Embryonic facial prominence (tissue), 1 donor: ENCODE measurements at regions not wholly inside any gene's neighbourhood (a gene's known extent, or its start where the extent isn't known, plus 50 kb on each side); places are given as distances from the start of the nearest gene placed in this dataset.
"Not testable (repeated sequence)": the region's sequence is repeated elsewhere in the genome, so short reads cannot be mapped to it uniquely, and the experiment has no call there.

Source experiments
- DNase-seq: peaks from one replicate; pipeline ENCODE4 v3.0.0-alpha.2; 2016; ENCODE audit errors: extremely low spot score

DNA sequence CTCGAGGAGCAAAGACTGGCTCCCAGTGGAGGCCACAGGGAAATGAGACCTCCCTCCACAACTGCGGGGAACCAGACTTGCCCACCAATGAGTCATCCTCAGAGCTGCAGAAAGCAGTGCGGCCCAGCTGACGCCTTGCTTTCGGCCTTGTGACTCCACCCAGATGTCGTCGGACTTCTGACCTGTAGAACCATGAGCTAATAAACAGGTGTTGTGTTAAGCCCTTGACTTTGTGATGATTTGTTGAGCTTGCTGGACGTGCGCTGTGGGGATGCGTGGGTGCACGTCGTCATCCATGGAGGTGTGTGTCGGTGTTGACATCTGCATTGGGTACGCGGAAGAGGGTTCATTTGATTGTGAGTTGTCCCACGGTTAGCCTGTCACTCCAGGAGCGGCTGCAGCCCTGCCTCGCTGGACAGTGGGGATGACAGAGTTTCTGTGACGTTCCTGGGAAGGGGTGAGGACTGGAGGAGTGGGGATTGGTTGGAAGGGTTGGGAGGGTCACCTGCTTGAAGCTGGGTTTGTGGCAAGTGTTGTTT is 154.1 kb downstream of the SH3BP4 start:
- DNase-seq, result no peak

DNA sequence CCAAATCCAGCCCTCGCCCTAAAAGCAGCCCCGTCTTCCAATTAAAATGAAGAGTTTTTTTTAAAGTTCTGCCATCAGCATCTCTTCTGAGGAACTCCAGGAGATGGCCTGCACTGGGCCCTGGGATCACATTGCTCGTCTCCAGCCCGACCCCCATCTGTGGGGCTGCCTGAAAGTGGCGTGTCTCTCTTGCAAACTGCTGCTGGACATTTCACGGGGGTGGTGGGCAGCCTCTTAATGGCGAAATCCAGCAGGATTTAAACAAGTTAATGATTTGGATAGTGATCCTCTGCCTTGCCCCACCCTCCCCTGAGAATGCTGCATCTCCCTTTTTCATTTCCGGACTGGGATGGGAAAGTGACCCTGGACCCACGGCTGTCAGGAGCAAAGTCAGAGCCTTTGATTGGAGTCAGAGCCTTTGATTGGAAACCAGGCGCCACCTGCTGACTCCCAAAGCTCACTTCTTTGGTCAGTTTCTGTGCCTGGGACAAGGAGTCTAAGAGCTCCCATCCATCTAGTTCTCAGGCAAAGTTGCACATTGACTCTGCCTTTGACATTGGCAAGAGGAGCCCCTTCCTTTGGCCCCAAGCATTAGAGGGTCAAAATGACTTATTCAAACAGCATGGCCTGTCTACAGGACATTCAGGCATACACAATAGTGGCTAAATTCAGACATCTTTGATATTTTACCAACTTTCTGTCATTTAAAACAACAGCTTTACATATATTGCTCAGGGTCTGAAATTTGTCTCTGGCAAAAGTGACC is 155.2 kb downstream of the SH3BP4 start:
- peak; percentile 32 for DNase-seq

DNA sequence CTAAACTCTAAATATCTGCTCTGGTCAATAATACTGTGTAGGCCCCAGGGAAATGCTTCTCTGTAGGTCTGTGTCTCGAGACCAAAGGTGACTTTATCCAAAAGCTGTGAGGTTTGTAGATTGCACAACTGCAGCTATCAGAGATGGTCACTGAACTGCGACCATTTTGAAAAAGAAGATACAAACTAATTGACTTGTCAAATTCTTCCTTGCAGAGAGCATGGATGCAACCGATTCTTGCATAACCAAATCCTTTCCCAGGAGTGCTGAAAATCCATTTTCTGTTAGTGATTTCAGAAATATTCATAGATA is 155.8 kb downstream of the SH3BP4 start:
- no peak for DNase-seq

DNA sequence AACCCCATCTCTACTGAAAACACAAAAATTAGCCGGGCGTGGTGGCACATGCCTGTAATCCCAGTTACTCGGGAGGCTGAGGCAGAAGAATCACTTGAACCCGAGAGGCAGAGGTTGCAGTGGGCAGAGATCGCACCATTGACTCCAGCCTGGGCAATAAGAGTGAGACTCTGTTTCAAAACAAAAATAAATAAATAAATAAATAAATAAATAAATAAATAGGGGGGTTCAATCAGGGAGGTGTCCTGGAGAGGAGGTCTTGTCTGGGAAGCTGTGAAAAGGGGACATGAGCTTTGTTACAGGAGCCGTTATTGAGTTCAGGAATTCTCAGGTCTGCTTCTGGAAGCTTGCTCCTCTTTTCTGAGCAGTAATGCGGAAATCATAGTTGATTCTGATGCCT is 157.7 kb downstream of the SH3BP4 start:
- DNase-seq, result not testable (repeated sequence)

DNA sequence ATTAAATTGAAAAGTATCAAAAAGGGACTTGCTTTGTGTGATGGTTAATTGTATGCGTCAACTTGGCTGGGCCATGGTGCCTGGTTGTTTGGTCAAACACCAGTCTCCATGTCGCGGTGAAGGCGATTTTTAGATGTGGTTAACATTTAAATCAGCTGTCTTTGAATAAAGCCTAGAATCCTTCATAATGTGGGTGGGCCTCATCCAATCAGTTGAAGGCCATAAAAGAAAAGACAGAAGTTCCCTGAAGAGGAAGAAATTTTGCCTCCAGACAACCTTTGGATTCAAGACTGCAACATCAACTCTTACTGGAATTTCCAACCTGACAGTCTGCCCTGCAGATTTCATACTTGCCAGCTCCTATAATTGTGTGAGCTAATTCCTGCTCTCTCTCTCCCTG is 160.5 kb downstream of the SH3BP4 start:
- DNase-seq, result no peak

DNA sequence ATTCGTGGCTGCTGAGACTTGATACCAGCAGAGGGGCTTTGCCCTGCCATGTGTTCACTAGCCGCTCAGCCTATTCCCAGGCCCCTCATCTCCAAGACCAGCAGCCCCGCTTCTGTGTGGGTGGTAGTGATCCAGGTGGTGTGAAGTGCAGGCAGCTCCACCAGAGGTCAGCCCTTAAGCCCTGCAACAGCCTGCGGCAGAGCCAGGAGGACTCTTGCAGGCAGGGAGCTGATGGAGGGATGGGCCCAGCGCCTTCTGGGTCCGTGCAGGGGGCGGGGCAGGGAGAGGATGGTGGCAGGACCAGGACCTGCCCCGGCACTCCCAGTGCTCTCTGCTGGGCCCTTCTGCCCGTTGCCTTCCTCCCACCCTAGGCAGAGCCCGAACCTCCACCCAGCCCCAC is 162.0 kb downstream of the SH3BP4 start:
- DNase-seq, result no peak

DNA sequence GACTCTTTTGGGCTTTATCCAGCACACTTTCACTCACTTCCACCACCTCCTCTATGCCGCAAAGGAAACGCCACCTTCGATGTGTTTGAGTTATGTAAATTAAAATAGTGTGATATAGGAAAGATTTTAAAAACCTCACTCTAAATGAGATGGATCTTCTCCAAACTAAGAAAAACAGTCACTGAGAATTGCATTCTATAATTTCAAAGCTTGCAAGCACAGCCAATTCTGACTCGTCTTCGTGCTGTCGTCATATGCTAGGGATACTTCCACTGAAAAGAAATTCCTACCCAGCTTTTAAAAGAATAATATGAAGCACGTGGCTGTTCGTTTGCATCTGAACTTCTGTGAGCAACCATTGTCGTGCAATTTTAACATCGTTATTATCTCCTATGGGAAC is 162.5 kb downstream of the SH3BP4 start:
- no peak for DNase-seq

DNA sequence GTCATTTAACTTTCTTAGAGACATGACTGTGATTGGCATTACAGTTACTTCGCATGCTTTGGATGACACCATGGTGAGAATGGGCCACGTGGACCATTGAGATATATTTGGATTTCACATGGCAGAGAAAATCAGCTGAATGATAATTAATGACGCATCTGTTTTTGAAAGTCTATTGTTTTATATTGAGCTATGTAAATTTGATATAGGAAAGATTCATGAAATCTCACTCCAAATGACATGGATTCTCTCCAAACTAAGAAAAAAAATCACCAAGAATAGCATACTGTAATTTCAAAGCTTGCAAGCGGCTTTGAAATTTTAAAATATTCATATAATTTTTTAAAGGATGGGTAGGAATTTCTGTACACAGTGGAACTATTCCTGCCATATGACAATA is 163.7 kb downstream of the SH3BP4 start:
- DNase-seq, result no peak

DNA sequence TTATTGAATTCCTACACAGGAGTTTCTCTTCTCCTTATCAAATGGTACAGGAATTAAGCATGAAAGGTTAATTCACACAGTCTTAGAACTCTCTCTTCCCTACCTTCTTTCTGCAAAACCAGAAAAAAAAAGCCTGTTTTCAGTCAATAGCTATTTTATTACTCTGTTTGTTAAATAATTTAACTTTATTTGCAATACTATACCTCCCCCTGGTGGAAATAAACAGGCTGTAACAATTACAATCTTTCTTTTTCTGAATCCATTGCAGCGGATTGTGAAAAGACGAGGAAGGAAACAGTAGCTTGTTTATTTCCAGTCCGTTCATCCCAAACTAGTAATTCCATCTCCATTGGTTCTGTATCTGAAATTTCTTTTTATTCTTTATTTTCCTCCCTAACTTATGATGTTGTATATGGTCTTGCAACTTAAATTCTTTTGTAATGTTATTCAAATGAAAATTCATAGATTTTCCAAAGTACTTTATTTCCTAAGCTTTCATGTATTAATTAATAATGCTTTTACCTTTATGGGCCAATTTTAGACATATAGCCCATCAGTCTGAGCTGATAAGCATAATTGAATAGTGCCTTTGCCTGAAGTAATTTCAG is 165.2 kb downstream of the SH3BP4 start:
- DNase-seq, result peak; percentile 72

DNA sequence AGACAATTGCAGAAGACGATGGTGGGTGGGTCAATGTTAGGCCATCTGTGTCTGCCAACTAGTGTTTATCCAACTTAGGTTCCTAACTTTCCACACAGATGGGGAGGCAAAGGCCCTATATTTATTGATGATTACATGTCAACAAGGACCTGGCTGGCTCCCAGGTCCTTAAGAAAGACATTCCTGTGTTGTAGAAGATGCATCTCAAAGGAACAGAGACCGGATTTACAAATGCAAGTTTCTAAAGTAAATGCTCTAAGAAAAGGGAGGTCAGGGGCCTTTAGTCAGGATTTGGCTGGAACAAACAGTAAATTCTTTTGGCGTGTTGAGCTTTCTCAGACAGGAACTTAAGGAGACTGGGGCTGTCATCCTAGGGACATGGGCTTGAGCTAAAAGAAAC is 175.0 kb downstream of the SH3BP4 start:
- no peak for DNase-seq

DNA sequence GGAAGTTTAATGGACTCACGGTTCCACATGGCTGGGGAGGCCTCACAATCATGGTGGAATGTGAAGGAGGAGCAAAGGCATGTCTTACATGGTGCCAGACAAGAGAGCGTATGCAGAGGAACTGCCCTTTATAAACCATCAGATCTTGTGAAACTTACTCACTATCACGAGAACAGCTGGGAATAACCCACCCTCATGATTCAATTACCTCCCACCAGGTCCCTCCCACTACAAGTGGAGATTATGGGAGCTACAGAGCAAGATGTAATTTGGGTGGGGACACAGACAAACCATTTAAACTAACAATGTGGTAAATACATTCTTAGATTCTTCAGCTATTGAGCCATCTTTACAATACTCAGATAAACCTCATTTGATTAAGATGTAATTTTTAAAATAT is 176.1 kb downstream of the SH3BP4 start:
- no peak for DNase-seq

DNA sequence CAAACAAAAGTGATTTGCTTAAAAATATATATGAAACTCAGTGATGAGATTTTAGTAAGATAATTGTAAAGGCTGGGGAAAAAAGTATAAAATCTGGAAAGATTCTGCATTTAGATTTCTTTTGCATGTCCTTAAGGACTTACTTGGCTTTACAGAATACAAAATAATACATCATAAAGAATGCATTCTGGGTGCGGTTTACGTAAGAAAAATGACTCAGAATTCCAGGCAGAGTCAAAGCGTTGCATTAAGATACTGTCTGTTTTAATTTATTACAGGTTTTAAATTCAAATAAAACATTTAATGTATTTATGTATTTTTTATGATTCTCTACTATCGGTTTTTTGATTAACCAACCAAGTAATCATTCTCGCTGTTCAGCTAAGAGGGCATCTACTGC is 178.0 kb downstream of the SH3BP4 start:
- DNase-seq, result no peak

DNA sequence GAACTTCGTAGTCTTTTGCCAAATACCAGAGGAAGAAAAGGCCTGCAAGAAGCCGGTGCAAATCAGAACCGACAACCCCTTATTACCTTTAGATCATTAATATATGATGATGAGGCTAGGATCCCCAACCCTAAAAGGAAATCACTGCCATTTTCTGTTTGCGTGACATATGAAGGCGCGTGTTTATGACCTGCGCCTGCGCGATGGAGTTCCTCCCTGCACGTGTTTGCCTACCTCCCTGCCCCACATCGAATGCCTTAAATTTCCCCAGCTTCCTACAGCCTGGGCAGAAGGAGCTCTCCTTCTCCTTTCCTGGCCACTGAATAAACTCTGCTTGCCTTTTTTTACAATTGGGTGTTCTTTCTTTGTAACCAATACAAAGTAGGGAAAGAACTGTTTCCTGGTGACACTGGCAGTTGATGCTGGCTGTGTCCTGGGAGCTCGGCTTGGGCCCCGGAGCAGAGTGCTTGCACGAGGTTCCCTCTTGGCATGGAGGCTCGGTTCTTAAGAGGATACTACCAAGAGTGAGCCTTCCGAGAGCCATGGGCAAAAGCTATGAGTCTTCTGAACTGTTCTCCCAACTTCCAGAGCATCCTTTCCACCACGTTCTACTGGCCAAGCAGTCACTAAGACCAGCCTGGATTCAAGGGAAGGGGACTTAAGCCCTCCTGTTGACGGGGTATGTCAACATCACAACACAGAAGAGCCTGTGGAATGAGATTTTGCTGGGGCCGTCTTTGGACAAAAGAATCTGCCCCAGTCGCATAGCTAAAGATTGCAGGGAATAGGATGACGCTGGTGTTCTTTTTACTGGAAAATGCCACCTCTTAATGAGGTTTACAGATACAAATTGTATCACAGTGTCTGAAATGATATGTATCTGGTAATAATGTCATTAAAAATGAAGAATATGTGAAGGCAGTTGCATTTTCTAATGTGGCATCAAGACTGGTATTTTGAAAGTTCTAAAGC is 179.8 kb downstream of the SH3BP4 start:
- DNase-seq, result no peak

DNA sequence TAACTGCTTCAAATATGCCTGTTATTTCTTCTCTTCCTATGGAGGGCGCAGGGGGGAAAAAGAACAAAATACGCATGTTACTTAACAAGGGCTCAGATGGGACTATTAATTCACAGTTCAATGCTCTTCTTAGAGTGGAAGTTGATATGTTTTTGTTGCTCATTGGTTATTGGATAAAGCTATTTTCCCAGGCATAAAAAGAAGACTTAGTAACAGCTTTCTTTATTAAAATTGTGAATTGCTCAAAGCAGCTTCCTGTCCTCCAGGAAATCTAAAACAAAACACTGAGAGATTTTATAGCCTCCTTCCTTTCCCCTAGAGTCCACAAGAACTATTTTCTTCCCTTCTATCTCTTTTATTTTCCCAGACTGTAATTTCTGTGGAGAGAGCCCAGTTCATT is 180.8 kb downstream of the SH3BP4 start:
- no peak for DNase-seq

DNA sequence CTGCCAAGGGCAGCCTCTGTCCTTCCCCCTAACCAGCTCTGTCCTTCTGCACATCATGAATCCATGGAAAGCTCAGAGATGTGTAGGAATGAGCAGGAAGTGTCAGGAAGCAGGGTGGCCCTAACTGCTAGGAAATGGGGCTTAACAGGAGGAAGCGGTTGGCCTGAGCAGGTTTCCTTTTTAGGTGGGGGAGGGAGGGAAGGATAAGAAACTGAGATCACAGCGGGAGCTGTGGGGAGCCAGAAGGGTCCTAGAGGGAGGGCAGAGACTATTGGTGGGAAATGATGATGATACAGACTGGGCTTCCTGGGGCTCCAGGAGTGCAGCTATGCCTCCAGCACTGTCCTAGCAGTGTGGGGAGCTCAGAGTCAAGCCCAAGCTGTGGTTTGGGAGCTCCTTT is 182.0 kb downstream of the SH3BP4 start:
- no peak for DNase-seq

DNA sequence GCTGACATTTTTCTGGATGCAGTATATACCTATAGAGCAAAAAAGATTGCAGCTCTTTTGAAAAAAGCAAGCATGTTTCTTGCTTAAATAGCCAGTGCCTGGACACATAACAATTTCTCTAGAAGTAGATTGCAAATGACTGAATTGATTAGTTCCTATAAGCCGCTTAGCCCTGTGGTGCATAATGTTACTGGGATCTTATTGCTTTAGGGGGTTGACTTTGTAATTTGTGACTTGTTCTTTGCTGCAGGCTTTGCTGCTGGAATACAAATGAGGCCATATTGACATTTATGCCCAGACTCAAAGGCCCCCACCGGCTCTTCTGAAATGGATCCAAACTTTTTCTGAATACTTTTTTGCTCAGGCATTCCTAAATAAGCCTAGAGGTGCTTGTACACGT is 182.6 kb downstream of the SH3BP4 start:
- DNase-seq, result no peak

DNA sequence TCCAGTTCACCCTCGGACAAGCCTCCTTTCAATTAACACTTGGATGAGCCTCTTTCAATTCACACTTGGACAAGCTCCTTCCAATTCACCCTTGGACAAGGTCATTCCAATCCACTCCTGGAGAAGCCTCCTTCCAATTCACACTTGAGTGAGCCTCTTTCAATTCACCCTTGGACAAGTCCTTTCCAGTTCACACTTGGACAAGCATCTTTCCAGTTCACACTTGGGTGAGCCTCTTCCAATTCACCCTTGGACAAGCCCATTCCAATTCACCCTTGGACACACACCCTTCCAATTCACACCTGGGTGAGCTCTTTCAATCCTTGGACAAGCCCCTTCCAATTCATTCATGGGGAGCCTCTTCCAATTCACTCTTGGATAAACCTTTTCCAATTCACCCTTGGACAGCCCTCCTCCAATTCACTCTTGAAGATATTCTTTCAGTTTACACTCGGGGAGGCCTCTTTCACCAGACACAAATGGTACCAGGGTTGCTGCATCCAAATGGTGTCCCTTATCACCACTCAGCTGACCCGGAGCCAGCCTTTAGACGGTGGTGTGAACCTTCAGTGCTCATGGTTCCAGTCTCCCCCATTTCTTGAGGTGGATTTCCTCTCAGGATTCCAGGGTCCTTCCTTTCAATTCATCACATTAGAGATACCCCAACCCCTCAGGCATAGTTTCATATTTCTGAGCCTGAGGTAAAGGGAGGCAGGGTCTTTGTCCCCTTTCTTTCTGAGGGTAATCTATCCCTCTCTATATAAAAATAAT is 183.6 kb downstream of the SH3BP4 start:
- DNase-seq, result no peak

DNA sequence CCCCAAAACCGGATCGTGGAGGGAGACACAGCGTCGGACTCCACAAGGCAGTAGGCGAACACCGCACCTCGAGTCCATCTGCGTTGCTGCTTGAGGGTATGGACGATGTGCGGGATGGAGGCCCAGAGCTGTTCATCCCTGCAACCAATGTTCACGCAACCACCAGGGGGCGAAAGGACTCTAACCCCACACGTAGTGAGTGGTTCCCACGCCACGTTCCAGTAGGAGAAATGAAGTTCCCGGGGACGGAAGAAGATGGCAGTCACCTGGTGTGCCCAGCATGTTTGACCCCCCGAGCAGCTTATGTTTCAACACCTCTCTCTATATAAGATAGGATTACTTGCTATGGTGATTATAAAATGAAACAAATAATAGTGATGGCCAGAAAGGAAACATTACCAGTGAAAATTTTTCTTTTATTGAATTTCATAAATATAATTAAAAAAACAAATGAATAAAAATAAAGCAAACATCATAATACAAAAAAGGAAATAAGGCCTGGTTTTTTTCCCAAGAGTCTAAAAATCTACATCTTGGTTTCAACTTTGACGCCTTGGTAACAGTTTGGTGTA is 184.3 kb downstream of the SH3BP4 start:
- DNase-seq, result no peak

DNA sequence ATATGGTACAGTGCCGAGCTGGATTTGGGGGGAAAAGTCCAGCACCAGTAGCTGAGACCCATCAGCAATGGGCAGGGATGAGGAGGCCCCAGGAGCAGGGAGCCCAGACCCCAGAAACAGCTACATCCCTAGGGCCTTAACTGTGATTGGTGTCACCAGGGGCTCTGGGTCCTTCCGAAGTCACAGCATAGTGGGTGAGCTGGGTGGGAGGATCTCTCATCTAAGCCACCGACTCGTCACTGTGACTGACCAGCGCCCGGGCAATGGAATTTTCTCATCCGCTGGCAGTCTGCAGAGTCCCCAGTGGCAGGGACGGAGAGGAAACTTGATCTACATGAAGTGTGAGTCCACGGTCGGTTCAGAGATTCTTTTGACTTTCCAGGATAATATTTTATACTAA is 186.5 kb downstream of the SH3BP4 start:
- DNase-seq, result no peak

DNA sequence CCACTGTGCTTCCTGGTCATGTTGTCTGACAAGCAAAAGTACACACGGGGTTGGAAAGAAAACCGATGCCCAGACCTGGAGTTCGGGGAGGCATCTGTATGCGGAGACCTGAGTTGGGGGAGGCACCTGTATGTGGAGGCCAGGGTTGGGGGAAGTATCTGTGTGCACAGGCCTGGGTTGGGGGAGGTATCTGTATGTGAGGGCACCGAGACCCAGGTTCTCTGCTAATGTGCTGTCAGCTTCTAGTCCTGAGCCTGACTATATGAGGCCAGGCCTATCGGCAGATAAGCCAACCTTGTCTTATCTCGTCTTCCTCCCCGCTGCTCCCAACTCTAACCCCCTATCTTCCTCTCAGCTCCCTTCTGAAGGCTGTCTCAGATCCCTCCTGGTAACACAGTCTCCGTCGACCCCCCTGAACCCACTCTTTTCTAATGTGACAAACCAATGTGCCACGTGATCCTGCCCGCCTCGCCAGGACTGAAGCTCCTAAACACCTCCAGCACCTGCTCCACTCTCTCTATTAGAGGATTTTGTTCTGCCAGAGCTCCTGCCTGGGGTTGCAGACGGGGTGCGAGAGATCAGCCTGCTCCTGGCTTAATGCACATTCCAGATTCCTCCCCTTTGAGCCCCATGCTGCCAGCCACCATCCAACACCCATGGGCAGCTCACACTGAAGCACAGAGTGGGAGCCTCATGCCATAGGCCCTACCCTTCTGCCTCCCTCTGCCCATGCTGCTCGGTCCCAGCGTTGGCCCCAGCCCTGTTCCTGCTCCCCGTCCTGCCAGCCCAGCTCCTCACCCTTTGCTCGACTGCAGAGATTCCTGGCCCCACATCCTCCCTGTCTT is 188.4 kb downstream of the SH3BP4 start:
- DNase-seq, result no peak

DNA sequence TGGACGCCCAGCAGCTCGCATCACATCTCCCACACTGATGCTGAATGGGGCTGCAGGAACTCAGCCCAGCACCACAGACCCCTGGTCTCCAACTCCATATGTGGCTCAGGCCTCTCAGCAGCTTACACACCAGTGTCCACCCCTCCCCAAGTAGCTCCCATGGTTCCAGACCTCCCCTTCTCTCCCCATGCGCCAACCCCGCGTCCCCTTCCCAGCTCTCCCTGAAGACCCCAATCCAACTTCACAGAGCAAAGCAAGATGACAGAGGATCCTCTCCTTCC is 188.9 kb downstream of the SH3BP4 start:
- DNase-seq, result no peak
